Pancreas (tissue), 10 donors: ENCODE measurements at regions not wholly inside any gene's neighbourhood (a gene's known extent, or its start where the extent isn't known, plus 50 kb on each side); places are given as distances from the start of the nearest gene placed in this dataset.

ENCODE experiments used
- ATAC-seq, 4 donors: fragments of 200-7000 bp; cut with Tn5 transposase; one replicate each; pipeline versions ENCODE4 v1.8.0 to v1.9.1; 2020; ENCODE audit warnings: mild to moderate bottlenecking in 4 of 4, moderate library complexity in 4 of 4
- DNase-seq, 6 donors: peaks; one replicate each; pipeline ENCODE4 v3.0.0-alpha.2; 2020
- FAIRE-seq: peaks from 2 replicates; lab custom pipeline; 2012; peaks lifted over from hg19 to GRCh38; lab: Jason Lieb, UNC
- H3K27ac ChIP-seq, 4 donors: fragments of 200-600 bp; sonication (generic); 1 replicate in 3 of 4; 2 replicates in 1 of 4; pipeline versions ENCODE4 v1.5.0 to v1.8.0; 2020
- H3K27me3 ChIP-seq, 4 donors: fragments of 200-600 bp; one replicate each; pipeline ENCODE4 v1.8.0; 2021
- H3K36me3 ChIP-seq, 3 donors: fragments of 200-600 bp; sonication (generic) in 1 of 3; one replicate each; pipeline versions ENCODE4 v1.5.0 to v1.8.0; 2020 to 2021
- H3K4me1 ChIP-seq, 3 donors: fragments of 200-600 bp; one replicate each; pipeline ENCODE4 v1.8.0; 2021
- H3K4me3 ChIP-seq, 4 donors: fragments of 200-600 bp; sonication (generic) in 2 of 4; one replicate each; pipeline versions ENCODE4 v1.5.0 to v1.8.0; 2020 to 2021
- H3K9me3 ChIP-seq, 4 donors: fragments of 200-600 bp; one replicate each; pipeline ENCODE4 v1.8.0; 2021
- WGBS, 2 donors: extraction: QIAGEN DNeasy Blood & Tissue Kit; methylation state at CpG; one replicate each; pipeline ENCODE4 v1.1.7; 2013; 5-methylcytosine and 5-hydroxymethylcytosine counted together
- intact Hi-C, 3 donors: fragments of 100-400 bp; cut with DNase I; formaldehyde crosslinking; loops; one replicate each; pipeline versions ENCODE4 v1.11.1 to v1.14.2; 2022
- TF ChIP-seq, protein P1 (sequence below), 4 donors: fragments of 200-600 bp; sonication (generic) in 3 of 4; IDR thresholded peaks; one replicate each; pipeline versions ENCODE4 v1.5.0 to v1.8.0; 2021; ENCODE audit warnings: antibody characterized with exemption in 4 of 4
- donor health status: healthy with polysubstance abuse.
- donor health status: DM: no; HTN: no; CAD: no; lungs with moderate emphysema.
- donor health status: DM: no; HTN: no; CAD: no.
- donor health status: control.
- donor health status: control.
- donor health status: Bipolar disorder and iron deficiency.
- donor health status: DM: yes; HTN: yes; CAD: no.
- donor health status: DM: no; HTN: no; CAD: no.
- donor health status: DM: no; HTN: no; CAD: no.
- donor health status: DM: yes; HTN: yes; CAD: no.

DNA sequence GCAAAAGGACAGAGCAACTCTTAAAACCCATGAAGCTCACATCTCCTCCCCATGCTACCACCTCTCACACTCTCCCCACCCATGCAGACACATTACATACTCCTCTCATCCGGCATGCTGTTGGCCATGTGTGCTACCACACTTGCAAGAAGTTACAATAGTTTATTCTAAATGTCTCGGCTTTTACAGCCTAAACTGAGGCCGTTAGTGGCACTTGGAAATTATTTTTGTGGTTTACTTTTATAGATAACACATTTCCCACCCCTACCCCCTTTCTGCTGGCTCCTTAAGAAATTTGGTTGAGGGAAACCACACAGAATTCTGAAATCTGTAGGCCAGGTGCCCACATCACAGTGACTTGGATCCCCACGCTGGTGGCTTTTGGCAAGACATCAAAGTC lies 141.1 kb upstream of the HHIP start:
- Histone ChIP-seq H3K27ac (no peak overlapping the region), H3K9me3 (no peaks in the 10 kb centered on the region), H3K4me1 (no peaks in the 10 kb centered on the region), H3K36me3 (no peaks in the 10 kb centered on the region), H3K4me3 (no peak overlapping the region), H3K27me3 (no peaks in the 10 kb centered on the region)
- intact Hi-C loops: no loop called here
- DNase-seq (no peak), ATAC-seq (no peak), FAIRE-seq (no peak)
- WGBS, 2 donors: 60 to 69% methylated on average over 4 of the region's 4 CpGs
- TF ChIP-seq, protein P1, sequence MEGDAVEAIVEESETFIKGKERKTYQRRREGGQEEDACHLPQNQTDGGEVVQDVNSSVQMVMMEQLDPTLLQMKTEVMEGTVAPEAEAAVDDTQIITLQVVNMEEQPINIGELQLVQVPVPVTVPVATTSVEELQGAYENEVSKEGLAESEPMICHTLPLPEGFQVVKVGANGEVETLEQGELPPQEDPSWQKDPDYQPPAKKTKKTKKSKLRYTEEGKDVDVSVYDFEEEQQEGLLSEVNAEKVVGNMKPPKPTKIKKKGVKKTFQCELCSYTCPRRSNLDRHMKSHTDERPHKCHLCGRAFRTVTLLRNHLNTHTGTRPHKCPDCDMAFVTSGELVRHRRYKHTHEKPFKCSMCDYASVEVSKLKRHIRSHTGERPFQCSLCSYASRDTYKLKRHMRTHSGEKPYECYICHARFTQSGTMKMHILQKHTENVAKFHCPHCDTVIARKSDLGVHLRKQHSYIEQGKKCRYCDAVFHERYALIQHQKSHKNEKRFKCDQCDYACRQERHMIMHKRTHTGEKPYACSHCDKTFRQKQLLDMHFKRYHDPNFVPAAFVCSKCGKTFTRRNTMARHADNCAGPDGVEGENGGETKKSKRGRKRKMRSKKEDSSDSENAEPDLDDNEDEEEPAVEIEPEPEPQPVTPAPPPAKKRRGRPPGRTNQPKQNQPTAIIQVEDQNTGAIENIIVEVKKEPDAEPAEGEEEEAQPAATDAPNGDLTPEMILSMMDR (IDR thresholded peaks at IDR 0.05): no peak

DNA sequence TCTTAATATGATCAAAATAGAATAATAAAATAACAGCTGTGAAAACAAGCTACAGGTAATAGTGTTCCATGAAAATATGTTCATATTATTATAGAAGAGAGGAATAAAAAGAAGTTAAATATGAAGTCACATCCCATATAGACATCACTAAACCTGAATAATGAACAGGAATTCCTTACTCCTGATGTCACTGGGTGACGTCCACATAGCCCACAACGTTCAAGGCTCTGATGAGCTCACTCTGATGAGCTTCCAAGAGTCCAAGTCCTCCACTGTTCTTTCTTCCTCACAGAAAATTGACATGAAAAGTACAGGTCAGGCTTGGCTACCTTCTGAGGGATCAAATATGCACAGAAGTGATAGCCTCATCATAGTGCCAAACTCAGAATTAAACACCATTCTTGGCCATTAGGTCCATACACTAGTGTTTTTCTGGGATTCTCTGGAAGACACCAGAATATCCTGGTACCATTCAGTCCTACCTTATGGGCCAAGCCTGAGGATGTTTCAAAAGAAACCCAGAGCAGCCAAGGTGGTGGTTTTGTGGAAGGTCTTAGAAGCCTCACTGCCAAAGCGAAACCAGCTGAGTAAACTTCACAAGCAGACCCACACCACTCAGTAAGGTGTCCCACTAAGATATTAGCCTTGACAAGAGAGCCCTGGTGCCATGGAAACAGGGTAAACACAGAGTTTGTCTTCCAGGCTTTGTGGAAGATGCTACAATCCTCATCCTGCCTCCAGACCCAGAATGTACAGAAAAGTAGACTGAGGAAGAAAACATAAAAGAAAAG lies 138.4 kb upstream of the HHIP start:
- Histone ChIP-seq H3K27me3 (no peaks in the 10 kb centered on the region), H3K9me3 (no peaks in the 10 kb centered on the region), H3K36me3 (no peaks in the 10 kb centered on the region), H3K4me1 (no peaks in the 10 kb centered on the region), H3K27ac (no peak overlapping the region), H3K4me3 (no peak overlapping the region)
- intact Hi-C loops: no loop called here
- FAIRE-seq (no peak), ATAC-seq (no peak), DNase-seq (no peak)
- TF ChIP-seq, protein P1 (IDR thresholded peaks at IDR 0.05): no peak
- WGBS, 2 donors: 56 to 58% methylated on average over 3 of the region's 3 CpGs

DNA sequence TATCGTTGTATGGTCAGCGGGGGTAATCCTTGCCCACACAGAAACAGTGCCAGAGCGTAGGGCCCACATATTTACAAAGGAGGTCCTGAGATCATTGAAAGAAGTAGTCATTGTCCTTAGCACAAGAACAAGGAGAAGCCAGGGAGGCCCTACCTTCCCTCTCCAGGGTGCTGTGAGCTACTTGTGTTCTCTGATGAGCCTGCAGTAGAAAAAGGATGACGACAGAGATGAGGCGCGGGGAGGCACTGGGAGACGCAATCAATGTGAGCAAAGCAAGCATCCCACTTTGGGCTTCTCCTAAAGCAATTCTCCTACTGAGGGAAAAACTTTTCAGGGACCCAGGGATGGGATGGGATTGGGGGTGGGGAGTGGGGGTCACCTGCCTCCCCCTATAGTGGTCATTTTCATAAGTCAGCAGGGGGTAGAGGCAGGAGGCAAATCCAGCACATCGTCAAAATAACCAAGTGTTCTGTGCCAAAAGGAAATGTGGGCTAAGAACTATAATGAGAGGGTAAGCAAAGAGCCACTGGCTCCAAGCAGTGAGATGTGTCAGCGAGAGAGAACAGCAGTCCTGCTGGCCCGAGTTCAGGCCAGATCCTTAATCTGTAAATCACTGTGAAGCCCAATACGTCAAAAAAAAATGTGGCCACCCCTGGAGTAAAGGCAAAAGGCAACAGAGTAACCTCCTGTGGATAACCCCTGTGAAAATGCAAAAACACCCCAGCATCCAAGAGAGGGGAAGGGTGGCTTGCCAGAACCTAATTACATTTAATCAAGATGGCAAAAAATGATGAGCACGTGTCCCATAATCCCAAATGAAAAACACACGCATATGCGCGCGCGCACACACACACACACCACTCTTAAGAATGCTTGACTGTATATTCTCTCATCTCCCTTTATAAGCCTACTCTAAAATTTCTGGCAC lies 136.6 kb upstream of the HHIP start:
- Histone ChIP-seq H3K4me1 (no peaks in the 10 kb centered on the region), H3K36me3 (no peaks in the 10 kb centered on the region), H3K27me3 (no peaks in the 10 kb centered on the region), H3K9me3 (no peaks in the 10 kb centered on the region), H3K27ac (no peak overlapping the region), H3K4me3 (no peak overlapping the region)
- WGBS, 2 donors: 79% methylated on average over 17 of the region's 17 CpGs
- intact Hi-C loops: no loop called here
- no peak for FAIRE-seq
- no peak for ATAC-seq
- TF ChIP-seq, protein P1 (IDR thresholded peaks at IDR 0.05): no peak
- DNase-seq: no peak

DNA sequence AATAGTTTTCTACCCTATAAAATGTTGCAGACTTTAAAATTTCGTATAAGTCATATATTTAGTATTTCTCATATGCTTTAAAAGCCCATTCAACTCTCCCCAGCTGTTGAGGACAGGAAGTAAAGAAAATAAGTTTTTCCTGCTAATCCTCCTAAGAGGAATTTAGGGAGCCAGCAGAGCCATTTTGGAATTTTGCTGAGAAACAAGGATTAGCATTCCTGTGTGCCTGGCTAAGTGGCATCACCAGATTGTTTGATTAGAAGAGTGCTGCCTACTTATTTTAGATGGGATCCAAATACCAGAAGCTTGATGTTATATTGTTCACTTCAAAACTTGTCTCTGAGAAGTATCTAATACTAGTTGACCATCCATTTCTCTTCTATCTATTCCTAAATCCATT lies 131.2 kb upstream of the HHIP start:
- FAIRE-seq: no peak
- ATAC-seq: no peak
- TF ChIP-seq, protein P1 (IDR thresholded peaks at IDR 0.05): no peak

More for the DNA sequence above, 131.2 kb upstream of the HHIP start:
- intact Hi-C loops: no loop called here
- WGBS, 2 donors: 54 to 55% methylated on average over 1 of the region's 1 CpG
- Histone ChIP-seq H3K27me3 (no peaks in the 10 kb centered on the region), H3K36me3 (no peaks in the 10 kb centered on the region), H3K27ac (no peak overlapping the region), H3K9me3 (no peaks in the 10 kb centered on the region), H3K4me3 (no peak overlapping the region), H3K4me1 (no peaks in the 10 kb centered on the region)
- DNase-seq: no peak
